GM21367 (cell line): ENCODE measurements at regions not wholly inside any gene's neighbourhood (a gene's known extent, or its start where the extent isn't known, plus 50 kb on each side); places are given as distances from the start of the nearest gene placed in this dataset.
A peak's percentile ranks its signal among the peaks of the same experiment; 100 is the strongest.
"Not testable (repeated sequence)": the region's sequence is repeated elsewhere in the genome, so short reads cannot be mapped to it uniquely, and the experiment has no call there.

Experiments used
- ATAC-seq: cut with Tn5 transposase; IDR thresholded peaks from one replicate; pipeline ENCODE4 v1.9.1; 2021; ENCODE audit not compliant: unreplicated experiment

DNA sequence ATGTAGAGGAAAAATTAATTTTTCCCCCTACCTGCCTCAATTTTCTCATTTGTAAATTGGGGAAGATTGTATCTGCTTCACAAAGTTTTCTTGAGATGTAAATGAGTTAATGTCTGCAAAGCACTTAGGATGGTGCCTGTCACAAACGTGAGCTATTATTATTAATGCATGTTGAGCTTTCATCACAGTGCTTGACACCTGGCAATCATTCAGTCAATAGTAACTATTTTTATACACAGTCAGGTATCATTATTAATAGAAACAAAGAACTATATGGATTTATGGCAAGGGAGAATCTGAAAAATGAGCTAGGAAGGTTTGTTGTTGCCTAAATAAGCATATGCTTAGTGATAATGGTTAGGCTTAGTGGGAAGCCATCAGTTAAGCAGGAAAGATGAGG lies 238.2 kb upstream of the GRM7 start:
- no peak for ATAC-seq

DNA sequence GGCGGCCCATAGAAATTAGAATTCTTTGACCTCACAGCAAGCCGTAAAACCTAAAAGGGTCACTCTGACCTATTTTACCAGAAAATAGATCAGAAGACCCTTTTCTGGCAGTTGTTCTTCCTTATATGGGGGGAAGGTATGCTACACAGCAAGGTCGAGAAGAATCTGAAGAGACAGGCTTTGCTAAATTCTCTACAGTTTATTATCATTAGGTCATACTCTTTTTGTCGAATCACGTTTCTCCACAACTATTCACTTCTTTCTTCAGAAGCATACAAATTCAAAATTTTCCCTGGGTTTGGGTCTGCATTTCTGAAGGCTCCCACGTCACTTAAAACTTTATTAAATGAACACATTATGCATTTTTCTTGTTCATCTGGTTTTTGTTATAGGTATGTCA lies 229.5 kb upstream of the GRM7 start:
- ATAC-seq: no peak

DNA sequence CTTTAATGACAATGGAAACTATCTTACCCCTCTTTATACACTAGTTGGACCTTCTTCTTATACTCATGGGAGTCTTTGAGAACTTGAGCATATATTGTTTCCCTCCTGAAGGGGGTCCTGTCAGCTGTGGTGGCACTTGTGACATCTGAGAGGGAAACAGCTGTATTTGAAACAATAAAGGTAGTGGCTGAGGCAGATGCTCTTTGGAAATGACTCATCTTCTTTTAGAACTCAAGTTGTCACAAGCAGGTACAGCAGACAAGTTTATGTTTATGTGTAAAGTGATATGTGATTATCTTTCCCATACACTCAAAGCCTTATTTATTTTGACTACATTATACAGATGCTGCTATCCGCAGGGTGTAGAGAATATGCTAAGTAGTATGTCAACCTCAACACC lies 220.0 kb upstream of the GRM7 start:
- ATAC-seq: no peak

DNA sequence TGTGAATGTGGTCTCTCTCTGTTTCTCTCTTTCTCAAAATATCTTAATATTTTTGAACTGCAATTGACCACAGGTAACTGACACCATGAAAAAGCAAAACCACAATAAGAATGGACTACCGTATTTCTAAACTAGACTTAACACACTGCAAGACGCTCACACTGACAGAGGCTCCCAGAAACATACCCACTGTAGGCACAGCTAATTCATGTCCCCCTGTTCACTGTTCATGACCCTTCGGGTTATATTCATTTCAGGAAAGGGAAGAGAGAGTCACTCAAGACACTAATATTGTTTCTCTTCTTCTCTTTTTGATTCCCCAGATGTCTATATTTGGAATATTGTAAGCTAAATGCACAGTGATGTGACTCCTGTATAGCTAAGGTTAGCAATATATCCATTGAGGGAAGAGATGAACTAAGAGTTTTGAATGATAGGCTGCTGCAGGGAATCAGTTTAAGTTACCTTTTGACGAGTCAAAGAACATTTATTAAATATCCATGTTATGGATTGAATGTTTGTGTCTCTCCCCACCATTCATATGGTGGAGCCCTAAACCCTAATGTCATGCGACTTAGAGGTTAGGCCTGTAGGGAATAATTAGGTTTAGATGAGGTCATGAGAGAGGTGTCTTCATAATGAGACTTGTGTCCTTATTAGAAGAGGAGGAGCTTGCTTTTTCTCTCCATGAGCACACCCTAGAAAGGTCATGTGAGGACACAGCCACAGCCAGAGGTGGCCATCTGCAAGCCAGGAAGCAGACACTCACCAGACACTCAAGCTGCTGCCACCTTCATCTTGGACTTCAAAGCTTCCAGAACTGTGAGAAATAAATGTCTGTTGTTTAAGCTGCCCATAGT lies 216.6 kb upstream of the GRM7 start:
- ATAC-seq: no peak

DNA sequence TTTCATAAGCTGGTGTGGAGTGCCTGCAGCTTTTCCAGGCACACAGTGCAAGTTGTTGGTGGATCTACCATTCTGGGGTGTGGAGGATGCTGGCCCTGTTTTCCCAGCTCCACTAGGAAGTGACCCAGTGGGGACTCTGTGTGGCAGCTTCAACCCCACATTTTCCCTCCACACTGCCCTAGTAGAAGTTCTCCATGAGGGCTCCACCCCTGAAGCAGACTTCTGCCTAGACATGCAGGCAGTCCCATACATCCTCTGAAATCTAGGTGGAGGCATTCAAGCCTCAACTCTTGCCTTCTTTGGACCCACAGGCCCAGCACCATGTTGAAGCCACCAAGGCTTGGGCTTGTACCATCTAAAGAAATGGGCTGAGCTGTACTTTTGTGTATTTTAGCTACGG lies 206.2 kb upstream of the GRM7 start:
- no peak for ATAC-seq

DNA sequence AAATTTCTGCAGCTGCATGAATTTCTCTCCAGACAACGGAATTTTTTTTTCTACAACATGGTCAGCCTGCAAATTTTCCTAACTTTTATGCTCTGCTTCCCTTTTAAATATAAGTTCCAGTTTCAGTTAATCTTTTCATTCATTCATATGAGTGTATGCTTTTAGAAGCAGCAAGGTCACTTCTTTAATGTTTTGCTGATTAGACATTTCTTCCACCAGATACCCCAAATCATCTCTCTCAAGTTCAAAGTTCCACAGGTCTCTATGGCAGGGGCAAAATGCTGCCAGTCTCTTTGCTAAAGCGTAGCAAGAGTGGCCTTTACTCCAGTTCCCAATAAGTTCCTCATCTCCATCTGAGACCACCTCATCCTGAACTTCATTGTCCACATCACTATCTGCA lies 205.6 kb upstream of the GRM7 start:
- no peak for ATAC-seq

DNA sequence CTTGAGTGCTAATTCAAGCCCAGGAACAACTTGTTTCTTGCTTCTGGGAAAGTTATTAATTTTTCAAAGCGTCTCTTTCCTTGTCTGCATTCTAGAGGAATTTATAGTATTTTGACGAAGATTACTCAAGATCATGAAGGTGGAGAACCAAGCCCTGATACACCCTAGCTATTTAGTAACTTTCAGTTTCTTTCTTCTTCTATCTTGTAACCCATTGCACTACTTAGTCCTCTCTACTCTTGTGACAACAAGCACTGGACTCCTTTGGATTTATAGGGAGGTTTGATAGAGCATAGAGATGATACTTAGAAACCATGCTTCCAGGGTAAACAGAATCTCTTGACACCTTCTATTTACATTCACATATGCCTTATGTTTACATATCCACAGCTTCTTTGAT lies 203.3 kb upstream of the GRM7 start:
- no peak for ATAC-seq

DNA sequence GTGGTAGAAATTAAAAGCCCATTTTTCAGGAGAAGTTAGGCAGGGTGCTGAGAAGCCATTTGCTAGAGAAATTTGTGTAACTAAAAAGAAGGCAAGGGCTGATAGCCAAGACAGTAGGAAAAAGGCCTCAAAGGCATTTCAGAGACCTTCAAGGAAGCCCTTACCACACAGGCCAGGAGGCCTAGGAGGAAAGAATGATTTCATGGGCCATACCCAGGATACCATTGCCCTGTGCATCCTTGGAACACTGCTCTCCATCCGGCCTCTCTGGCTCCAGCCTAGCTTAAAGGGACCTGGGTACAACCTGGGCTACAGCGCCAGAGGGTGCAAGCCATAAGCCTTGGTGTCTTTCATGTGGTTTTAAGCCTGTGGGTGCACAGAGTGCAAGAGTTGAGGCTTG lies 193.6 kb upstream of the GRM7 start:
- no peak for ATAC-seq

DNA sequence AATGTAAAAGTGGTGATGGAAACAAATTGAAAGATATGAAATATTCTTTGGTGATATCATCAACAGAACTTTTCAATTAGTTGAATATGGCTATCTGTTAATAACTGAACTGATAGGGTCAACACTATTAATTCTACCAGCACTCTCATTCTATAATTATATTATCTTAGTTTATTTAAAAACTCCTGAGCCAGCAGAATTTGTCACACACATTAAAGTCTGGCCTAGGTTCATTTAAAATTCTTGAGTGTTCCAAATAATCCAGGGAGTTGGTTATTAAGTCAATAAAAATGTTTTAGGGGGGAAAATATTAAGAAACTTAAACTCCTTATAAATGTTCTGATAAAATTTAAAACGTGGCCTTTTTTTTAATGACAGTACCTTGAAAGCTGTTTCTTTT lies 189.6 kb upstream of the GRM7 start:
- no peak for ATAC-seq

DNA sequence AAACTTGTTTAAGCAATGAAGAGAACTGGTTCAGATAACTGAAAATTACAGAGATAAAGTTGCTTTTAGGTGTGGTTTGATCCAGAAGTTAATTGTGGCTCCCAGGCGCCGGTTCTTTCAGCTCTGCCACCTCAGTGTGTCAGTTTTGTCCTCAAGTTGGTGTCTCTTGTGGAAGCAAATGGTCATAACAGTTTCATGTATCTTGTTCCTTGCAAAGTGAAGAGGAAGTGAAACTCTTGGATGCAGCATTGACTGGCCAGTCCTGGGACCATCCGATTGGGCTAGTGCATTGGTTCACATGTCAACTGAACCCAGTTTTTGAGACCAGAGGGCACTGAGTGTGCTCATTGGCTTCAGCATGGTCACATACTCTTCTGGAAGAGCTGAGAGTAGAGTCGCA lies 181.4 kb upstream of the GRM7 start:
- peak; percentile 50 for ATAC-seq

DNA sequence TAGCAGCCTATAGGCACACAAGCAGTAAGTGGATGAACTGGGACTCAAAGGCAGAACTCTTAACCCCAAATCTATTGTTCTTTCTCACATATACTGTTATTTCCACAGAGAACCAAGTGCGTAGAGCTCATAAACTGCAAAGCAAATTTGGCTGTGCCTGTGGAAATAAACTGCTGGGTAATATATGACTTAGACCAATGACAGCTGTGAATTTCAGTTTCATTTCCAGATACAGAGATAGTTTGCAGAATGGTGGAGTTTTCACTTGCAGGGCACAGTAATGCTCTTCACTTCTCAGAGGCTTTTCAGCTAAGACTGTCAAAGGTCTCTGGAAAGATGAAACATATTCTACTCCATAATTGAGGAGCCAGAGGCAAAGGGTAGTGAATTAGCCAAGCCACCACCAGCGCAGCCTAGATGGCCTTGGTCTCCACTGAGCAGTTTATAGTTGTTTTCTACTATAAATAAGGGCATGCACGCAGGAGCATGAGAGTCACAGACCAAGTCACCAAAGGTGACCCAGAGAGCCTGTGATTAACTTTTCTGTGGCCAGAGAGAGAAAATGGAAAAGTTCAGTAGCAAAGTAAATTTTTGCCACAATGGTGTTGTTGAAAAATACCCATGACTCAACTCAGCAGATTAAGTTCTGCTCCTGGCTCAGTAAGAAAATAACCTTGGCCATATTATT lies 180.7 kb upstream of the GRM7 start:
- ATAC-seq: peak; percentile 96

DNA sequence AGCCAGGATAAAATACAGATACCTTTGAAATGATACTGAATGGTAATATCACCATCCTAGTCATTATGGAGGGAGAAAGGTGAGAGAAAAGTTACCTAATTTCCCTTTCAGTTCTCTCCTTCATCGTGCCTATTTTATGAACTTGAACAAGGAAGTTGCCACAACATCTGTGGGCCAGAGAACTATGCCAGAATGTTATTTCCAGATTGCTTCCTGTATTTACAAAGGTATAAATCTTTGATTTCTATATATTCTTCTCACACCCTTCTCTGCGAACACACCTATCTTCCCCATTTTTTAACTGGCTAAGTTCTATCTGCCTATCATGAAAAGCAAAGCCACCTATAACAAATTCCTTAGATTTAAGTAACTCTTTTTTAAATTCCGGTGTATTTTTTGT lies 163.6 kb upstream of the GRM7 start:
- ATAC-seq: no peak

DNA sequence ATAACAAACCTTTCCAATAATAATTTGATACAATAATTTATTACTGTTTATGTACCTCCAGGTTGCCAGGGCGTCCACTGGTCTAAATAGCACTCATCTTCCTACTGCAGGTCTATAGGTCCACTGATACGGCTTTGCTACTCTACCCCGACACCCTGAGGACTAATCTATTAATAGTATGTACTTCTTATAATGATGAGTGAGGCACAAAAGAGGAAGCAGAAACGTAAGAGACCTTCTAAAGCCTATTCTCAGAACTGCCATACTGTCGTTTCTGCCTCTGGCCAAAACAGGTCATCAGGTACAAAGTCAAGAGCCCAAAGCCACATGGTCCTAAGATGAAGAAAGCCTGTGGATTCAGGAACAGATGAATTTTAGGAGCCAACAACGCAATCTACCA lies 163.2 kb upstream of the GRM7 start:
- ATAC-seq: peak; percentile 73

DNA sequence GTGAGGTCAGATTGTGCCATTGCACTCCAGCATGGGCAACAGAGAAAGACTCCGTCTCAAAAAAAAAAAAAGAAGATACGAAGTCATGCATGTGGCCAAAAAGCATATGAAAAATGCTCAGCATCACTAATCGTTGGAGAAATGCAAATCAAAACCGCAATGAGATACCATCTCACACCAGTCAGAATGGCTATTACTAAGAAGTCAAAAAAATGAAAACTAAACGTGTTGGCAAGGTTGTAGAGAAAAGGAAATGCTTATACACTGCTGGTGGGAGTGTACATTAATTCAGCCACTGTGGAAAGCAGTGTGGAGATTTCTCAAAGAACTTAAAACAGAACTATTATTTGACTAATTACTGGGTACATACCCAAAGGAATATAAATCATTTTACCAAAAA lies 156.1 kb upstream of the GRM7 start:
- not testable (repeated sequence) for ATAC-seq

DNA sequence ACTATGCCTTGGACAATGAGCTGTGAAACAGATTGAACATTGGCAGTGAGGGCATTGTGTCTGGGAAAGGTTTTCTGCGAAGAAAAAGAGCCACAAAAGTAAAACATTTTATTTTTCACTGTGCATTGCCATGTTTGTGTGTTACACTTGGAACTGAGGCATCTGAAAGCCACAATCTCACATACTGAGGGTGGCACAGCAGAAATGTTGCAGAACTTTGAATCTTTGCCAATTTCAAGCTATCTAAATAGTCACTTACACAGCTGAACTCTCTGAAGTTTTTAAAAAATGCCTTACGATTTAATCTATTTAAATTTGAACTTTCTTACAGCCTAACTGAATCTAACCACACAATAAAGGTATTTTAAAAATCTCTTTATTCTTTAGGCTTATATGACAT lies 154.1 kb upstream of the GRM7 start:
- no peak for ATAC-seq

DNA sequence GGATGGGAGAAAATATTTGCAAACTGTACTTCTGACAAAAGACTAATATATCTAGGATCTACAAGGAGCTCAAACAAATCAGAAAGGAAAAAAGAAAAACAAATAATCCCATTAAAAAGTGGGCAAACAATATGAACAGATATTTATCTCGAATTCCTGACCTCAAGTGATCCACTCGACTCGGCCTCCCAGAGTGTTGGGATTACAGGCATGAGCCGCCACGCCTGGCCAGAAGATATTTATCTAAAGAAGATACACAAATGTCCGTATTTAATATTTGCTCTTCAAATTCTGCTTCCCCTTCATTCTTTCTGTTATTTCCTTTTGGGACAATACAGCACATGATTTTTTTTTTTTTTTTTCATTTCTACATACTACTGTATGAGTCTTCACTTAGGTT lies 151.7 kb upstream of the GRM7 start:
- no peak for ATAC-seq

DNA sequence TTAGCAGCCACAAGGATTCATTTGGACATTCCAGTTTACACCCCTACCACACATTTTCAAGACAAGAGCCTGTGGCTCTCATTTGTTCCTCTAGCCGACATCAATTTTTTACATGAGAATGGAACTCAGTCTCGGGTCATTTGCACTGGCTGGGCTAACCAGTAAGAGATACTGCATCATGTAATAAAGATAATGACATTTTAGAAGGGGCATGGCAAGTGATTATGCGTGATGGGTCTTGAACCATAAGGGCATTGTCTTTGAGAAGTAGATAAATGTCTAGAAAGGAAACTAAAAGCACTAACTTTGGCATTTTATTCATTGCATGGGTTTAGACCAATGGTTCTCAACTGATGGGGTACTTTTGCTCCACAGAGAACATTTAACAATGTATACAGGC lies 146.0 kb upstream of the GRM7 start:
- no peak for ATAC-seq

DNA sequence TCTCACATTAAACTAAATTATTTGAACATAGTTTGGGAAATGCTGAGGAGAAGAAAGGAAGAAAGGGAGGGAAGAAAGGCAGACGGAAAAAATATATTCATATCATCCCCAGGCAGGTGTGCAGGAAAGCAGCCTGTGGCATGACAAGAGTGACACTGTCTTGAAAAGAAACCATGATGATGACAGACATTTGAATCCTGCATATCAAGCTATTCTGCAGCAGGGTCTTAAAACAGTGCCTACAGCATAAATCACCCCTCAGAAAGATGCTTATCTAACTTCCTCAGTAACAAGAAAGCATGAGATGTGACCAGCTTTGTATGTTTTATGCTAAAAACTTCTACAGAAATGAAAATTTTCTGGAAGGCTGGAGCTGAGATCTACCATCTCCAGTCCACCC lies 144.5 kb upstream of the GRM7 start:
- no peak for ATAC-seq

DNA sequence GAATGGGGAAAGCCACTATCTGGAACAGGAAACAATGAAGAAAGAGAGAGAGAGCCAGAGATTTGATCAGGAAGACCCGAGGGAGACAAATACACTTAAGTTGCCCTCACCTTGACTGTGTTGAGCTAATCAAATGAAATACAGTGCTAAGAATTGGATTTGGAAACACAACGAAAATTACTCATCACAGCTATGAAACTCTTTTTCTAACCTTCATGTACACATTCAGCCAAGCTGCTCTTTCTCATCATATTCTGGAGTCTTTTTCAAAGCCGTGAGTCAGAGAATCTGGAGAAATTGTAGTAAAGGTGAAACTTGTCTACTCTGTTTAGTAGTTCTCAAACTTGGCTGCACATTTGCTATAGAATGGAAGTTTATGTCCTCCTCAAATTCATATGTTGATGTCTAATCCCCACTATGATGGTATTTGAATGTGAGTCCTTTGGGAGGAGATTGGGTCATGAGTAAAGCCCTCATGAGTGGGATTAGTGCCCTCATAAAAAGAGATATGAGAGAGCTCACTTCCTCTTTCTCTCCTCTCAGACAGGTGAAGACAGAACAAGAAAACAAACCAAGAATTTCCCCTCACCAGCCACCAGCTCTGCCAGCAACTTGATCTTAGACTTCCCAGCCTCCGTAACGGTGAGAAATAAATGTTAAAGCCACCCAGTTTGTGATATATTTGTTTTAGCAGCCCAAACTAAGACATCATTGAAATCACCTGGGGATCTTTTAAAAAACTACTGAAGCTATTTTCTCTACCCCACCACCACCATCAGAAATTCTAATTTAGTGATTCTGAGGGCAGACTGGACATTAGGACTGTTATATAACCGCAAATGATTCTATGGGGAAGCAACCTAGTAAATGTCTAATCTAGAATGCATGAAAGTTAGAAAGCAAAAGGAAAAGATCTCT lies 143.6 kb upstream of the GRM7 start:
- ATAC-seq: peak; percentile 96

DNA sequence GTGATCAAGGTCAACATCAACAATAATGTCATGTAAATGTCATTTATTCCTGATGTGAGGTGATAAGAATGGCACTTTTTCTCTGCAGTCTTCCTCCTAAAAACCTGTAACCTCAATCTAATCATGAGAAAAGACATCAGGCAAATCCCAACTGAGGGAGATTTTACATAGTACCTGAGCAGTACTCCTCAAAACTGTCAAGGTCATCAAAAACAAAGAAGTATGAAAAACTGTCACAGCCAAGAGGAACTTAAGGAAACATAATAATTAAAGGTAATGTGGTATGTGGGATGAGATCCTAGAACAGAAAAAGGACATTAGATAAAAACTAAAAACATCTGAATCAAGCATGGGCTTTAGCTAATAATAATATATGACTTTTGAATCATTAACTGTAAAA lies 140.9 kb upstream of the GRM7 start:
- ATAC-seq: no peak

DNA sequence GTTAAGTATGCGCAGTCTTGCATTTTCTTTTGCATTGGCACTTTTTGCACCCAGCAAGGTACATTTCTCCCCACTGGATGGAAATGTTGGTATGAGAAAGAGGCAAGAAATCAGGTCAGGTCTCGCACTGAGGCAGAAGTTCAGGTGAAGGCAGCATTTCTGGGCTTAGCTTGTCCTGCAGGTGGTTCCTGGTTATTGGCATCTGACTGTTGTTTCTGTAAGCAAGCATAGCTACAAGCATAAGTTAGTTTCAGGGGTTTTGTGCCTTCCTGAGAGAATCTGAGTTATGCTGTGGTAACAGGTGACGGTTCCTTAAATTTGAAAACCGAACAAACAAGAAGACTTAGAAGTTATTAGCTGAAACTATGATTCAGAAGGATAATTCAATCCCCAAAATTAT lies 139.4 kb upstream of the GRM7 start:
- ATAC-seq: no peak

DNA sequence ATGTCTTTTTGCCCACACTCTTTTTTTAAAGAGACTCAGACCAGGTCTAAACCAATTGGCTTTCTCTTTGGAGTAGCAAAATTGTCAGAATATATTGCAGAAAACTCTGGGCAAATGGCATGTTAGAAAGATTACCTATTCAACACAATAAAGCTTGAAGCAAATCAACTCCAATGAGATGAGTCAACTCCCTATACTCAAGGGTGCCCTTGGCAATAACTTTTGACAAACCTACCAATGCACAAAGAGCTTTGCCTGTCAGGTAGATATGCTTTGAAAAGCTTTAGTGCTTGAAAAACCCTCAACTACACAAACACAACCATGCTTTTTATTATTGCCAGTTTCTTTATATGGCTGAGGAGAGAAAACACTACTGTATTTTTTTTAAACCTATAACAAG lies 137.7 kb upstream of the GRM7 start:
- no peak for ATAC-seq
